ENCODE measurements at regions not wholly inside any gene's neighbourhood (a gene's known extent, or its start where the extent isn't known, plus 50 kb on each side); places are given as distances from the start of the nearest gene placed in this dataset.

DNA sequence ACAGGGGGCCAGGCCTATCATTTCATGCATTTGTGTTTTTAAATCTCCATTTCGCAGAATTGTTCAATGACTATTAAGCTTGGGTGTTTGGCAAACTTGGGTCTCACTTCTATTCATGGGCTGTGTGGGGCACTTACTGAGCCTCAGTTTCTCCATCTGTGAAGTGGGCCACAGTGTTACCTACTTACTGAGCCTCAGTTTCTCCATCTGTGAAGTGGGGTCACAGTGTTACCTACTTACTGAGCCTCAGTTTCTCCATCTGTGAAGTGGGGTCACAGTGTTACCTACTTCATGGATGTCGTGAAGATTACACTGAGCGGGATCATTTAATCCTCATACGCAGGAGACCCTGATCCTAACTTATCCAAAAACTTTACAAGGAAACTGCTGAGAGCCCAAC lies 115.1 kb upstream of the STX18 start:
- H3K4me3 ChIP-seq = no peak overlapping the region
- H3K4me1 ChIP-seq = no peaks in the 10 kb centered on the region
- H3K27me3 ChIP-seq = no peaks in the 10 kb centered on the region
- no peak for DNase-seq (ENCODE audit: extremely low spot score in 2 of 2)
- H3K9me3 ChIP-seq = no peaks in the 10 kb centered on the region
- no peak for TF ChIP-seq POLR2A (IDR thresholded peaks at IDR 0.05)
- TF ChIP-seq, protein P1, sequence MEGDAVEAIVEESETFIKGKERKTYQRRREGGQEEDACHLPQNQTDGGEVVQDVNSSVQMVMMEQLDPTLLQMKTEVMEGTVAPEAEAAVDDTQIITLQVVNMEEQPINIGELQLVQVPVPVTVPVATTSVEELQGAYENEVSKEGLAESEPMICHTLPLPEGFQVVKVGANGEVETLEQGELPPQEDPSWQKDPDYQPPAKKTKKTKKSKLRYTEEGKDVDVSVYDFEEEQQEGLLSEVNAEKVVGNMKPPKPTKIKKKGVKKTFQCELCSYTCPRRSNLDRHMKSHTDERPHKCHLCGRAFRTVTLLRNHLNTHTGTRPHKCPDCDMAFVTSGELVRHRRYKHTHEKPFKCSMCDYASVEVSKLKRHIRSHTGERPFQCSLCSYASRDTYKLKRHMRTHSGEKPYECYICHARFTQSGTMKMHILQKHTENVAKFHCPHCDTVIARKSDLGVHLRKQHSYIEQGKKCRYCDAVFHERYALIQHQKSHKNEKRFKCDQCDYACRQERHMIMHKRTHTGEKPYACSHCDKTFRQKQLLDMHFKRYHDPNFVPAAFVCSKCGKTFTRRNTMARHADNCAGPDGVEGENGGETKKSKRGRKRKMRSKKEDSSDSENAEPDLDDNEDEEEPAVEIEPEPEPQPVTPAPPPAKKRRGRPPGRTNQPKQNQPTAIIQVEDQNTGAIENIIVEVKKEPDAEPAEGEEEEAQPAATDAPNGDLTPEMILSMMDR (IDR thresholded peaks at IDR 0.05) = no peak
- TF ChIP-seq POLR2AphosphoS5 (IDR thresholded peaks at IDR 0.05; ENCODE audit: insufficient read depth in 1 of 2, low read depth in 1 of 2) = no peak
- intact Hi-C loops (cut with DNase I) = no loop called here
- no peaks in the 10 kb centered on the region for H3K36me3 ChIP-seq
- H3K27ac ChIP-seq = no peak overlapping the region

DNA sequence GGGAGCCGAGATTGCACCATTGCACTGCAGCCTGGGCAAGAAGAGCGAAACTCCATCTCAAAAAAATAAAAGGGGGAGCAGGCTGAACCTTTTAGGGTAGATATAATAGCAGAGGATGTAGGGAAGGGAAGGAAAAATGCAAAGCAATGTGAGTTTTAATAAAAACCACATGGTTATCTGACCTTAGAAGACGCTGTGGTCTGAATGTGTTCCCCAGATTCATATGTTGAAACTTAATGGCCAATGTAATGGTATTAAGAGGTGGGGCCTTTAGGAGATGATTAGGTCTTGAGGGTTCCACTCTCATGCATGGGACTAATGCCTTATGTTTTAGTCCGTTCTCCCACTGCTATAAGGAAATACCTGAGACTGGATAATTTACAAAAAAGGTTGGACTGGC lies 114.1 kb upstream of the STX18 start:
- no peak overlapping the region for H3K4me3 ChIP-seq
- H3K9me3 ChIP-seq = no peaks in the 10 kb centered on the region
- intact Hi-C loops (cut with DNase I) = no loop called here
- no peak overlapping the region for H3K27ac ChIP-seq
- H3K4me1 ChIP-seq = no peaks in the 10 kb centered on the region
- no peak for DNase-seq (ENCODE audit: extremely low spot score in 2 of 2)
- H3K36me3 ChIP-seq = no peaks in the 10 kb centered on the region
- TF ChIP-seq, protein P1 (IDR thresholded peaks at IDR 0.05) = no peak
- TF ChIP-seq POLR2A (IDR thresholded peaks at IDR 0.05) (no peak), POLR2AphosphoS5 (IDR thresholded peaks at IDR 0.05; ENCODE audit: insufficient read depth in 1 of 2, low read depth in 1 of 2) (no peak)
- no peaks in the 10 kb centered on the region for H3K27me3 ChIP-seq

DNA sequence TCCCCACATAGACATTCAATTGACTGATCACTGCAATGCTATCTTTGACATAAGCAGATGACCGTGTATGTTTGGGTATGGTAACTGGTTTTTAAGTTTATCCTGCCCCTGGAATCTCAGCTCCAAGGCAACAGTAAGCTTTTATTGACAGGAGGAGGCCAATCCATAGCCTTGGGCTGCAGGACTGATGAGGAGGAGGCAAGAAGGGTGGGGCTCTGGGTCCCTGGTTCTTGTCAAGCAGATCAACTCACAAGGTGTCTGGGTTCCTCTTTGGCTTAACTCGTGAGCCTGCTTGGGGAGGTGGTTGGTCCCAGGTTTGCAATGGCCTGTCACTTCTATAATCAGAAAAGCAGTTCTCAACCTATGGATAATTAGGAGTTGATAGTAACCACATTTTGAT lies 113.2 kb upstream of the STX18 start:
- Histone ChIP-seq H3K36me3 (no peaks in the 10 kb centered on the region), H3K4me1 (no peaks in the 10 kb centered on the region), H3K27ac (no peak overlapping the region), H3K9me3 (no peaks in the 10 kb centered on the region), H3K27me3 (no peaks in the 10 kb centered on the region), H3K4me3 (no peak overlapping the region)
- intact Hi-C loops (cut with DNase I) = no loop called here
- DNase-seq (ENCODE audit: extremely low spot score in 2 of 2) = no peak
- TF ChIP-seq, protein P1 (IDR thresholded peaks at IDR 0.05) = no peak
- no peak for TF ChIP-seq POLR2AphosphoS5 (IDR thresholded peaks at IDR 0.05; ENCODE audit: insufficient read depth in 1 of 2, low read depth in 1 of 2)
- TF ChIP-seq POLR2A (IDR thresholded peaks at IDR 0.05) = no peak

GRCh38 chr4:4651811-4652755 lies 110.2 kb upstream of the STX18 start:
- no peaks in the 10 kb centered on the region for H3K27me3 ChIP-seq
- intact Hi-C loops (cut with DNase I) = no loop called here
- DNase-seq (ENCODE audit: extremely low spot score in 2 of 2) = no peak
- TF ChIP-seq POLR2A (IDR thresholded peaks at IDR 0.05) = no peak
- TF ChIP-seq POLR2AphosphoS5 (IDR thresholded peaks at IDR 0.05; ENCODE audit: insufficient read depth in 1 of 2, low read depth in 1 of 2) = no peak
- TF ChIP-seq, protein P1 (IDR thresholded peaks at IDR 0.05) = no peak
- no peaks in the 10 kb centered on the region for H3K36me3 ChIP-seq
- H3K9me3 ChIP-seq = no peaks in the 10 kb centered on the region
- H3K4me1 ChIP-seq = no peaks in the 10 kb centered on the region
- H3K27ac ChIP-seq = no peak overlapping the region
- H3K4me3 ChIP-seq = no peak overlapping the region

GRCh38 chr4:4647041-4647440 lies 105.2 kb upstream of the STX18 start:
- intact Hi-C loops (cut with DNase I) = no loop called here
- no peaks in the 10 kb centered on the region for H3K27me3 ChIP-seq
- no peak overlapping the region for H3K4me3 ChIP-seq
- H3K36me3 ChIP-seq = no peaks in the 10 kb centered on the region
- H3K9me3 ChIP-seq = no peaks in the 10 kb centered on the region
- no peak for TF ChIP-seq POLR2A (IDR thresholded peaks at IDR 0.05)
- TF ChIP-seq, protein P1 (IDR thresholded peaks at IDR 0.05) = no peak
- TF ChIP-seq POLR2AphosphoS5 (IDR thresholded peaks at IDR 0.05; ENCODE audit: insufficient read depth in 1 of 2, low read depth in 1 of 2) = no peak
- H3K4me1 ChIP-seq = no peaks in the 10 kb centered on the region
- H3K27ac ChIP-seq = no peak overlapping the region
- no peak for DNase-seq (ENCODE audit: extremely low spot score in 2 of 2)

Data from vagina (tissue), 2 donors.